K562 (cell line): ENCODE measurements at regions not wholly inside any gene's neighbourhood (a gene's known extent, or its start where the extent isn't known, plus 50 kb on each side); places are given as distances from the start of the nearest gene placed in this dataset.

Experiments used
- CTBP1 ChIP-seq: fragments of 450-650 bp; IDR thresholded peaks from 2 replicates; pipeline ENCODE4 v1.6.1; 2016; ENCODE audit warnings: borderline replicate concordance
- KLF16 ChIP-seq: IDR thresholded peaks from 2 replicates; pipeline ENCODE4 v1.6.1; 2016; ENCODE audit warnings: antibody characterized with exemption
- LEF1 ChIP-seq: fragments of 450-650 bp; IDR thresholded peaks from 2 replicates; pipeline ENCODE4 v1.6.1; 2016; ENCODE audit warnings: mild to moderate bottlenecking
- PHTF2 ChIP-seq: fragments of 250-450 bp; sonication (Bioruptor Pico); IDR thresholded peaks from 2 replicates; pipeline ENCODE4 v1.5.0; 2021; ENCODE audit warnings: mild to moderate bottlenecking
- SMAD4 ChIP-seq: fragments of 250-450 bp; sonication (Bioruptor Pico); conservative IDR thresholded peaks from 2 replicates; pipeline ENCODE4 v1.8.0; 2021; ENCODE audit warnings: inconsistent platforms, mild to moderate bottlenecking, moderate library complexity
- SP1 ChIP-seq: sonication (generic); formaldehyde crosslinking; IDR thresholded peaks from 2 replicates; pipeline ENCODE4 v1.8.1; 2022; ENCODE audit warnings: mild to moderate bottlenecking, missing genetic modification reagents
- ZBTB7A ChIP-seq: IDR thresholded peaks from 2 replicates; pipeline ENCODE4 v1.6.1; 2011; ENCODE audit warnings: low read depth, mild to moderate bottlenecking, low read length, moderate library complexity, borderline replicate concordance; ENCODE audit not compliant: control insufficient read depth
- ZNF311 ChIP-seq: fragments of 250-450 bp; sonication (Bioruptor Pico); IDR thresholded peaks from 2 replicates; pipeline ENCODE4 v1.4.0; 2020; ENCODE audit warnings: mild to moderate bottlenecking, moderate library complexity
- ZNF785 ChIP-seq: fragments of 250-450 bp; sonication (Bioruptor Pico); IDR thresholded peaks from 2 replicates; pipeline ENCODE4 v1.4.0; 2020; ENCODE audit warnings: mild to moderate bottlenecking
- TF ChIP-seq, protein P1 (sequence below): fragments of 450-650 bp; IDR thresholded peaks from 2 replicates; pipeline ENCODE4 v1.6.1; 2016; ENCODE audit warnings: low read depth
- TF ChIP-seq, protein P2 (sequence below), 3 experiments: fragments of 200-800 bp in 1 of 3; sonication (Bioruptor generic) in 1 of 3; sonication (generic) in 1 of 3; formaldehyde crosslinking in 1 of 3; IDR thresholded peaks; 2 replicates each; pipeline versions ENCODE4 v1.6.1 to v1.8.0; 2016 to 2022; ENCODE audit warnings: mild to moderate bottlenecking in 2 of 3, missing compliant biosample characterization in 2 of 3, missing genetic modification characterization in 2 of 3, missing genetic modification reagents in 1 of 3

DNA sequence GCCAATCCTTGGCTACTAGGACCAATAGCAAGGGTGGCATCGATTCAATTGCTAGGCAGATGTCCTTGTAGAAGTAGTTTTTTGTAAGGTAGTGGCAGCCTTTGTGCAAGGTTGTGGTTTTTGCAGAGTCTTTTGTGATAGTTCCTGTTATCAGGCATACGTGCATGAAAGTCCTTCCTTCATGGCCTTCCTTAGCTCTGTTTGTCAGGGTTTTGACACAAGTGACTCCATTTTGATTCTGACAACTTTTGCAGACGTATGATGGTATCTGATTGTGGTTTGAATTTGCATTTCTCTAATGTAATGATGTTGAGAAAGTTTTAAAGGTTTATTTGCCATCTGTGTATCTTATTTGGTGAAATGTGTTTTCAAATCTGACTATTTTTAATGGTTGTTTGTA lies 71.8 kb upstream of the SYPL1 start (continued):
- TF ChIP-seq, protein P1, sequence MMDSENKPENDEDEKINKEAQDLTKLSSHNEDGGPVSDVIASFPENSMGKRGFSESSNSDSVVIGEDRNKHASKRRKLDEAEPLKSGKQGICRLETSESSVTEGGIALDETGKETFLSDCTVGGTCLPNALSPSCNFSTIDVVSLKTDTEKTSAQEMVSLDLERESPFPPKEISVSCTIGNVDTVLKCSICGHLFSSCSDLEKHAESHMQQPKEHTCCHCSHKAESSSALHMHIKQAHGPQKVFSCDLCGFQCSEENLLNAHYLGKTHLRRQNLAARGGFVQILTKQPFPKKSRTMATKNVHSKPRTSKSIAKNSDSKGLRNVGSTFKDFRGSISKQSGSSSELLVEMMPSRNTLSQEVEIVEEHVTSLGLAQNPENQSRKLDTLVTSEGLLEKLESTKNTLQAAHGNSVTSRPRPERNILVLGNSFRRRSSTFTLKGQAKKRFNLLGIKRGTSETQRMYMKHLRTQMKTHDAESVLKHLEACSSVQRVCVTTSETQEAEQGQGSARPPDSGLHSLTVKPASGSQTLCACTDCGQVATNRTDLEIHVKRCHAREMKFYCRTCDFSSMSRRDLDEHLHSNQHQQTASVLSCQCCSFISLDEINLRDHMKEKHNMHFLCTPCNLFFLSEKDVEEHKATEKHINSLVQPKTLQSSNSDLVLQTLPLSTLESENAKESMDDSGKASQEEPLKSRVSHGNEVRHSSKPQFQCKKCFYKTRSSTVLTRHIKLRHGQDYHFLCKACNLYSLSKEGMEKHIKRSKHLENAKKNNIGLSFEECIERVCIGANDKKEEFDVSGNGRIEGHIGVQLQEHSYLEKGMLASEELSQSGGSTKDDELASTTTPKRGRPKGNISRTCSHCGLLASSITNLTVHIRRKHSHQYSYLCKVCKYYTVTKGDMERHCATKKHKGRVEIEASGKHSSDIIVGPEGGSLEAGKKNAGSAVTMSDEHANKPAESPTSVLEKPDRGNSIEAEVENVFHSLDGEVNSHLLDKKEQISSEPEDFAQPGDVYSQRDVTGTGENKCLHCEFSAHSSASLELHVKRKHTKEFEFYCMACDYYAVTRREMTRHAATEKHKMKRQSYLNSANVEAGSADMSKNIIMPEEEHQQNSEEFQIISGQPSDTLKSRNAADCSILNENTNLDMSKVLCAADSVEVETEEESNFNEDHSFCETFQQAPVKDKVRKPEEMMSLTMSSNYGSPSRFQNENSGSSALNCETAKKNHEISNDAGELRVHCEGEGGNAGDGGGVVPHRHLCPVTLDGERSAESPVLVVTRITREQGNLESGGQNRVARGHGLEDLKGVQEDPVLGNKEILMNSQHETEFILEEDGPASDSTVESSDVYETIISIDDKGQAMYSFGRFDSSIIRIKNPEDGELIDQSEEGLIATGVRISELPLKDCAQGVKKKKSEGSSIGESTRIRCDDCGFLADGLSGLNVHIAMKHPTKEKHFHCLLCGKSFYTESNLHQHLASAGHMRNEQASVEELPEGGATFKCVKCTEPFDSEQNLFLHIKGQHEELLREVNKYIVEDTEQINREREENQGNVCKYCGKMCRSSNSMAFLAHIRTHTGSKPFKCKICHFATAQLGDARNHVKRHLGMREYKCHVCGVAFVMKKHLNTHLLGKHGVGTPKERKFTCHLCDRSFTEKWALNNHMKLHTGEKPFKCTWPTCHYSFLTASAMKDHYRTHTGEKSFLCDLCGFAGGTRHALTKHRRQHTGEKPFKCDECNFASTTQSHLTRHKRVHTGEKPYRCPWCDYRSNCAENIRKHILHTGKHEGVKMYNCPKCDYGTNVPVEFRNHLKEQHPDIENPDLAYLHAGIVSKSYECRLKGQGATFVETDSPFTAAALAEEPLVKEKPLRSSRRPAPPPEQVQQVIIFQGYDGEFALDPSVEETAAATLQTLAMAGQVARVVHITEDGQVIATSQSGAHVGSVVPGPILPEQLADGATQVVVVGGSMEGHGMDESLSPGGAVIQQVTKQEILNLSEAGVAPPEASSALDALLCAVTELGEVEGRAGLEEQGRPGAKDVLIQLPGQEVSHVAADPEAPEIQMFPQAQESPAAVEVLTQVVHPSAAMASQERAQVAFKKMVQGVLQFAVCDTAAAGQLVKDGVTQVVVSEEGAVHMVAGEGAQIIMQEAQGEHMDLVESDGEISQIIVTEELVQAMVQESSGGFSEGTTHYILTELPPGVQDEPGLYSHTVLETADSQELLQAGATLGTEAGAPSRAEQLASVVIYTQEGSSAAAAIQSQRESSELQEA = no peak
- TF ChIP-seq, protein P2, sequence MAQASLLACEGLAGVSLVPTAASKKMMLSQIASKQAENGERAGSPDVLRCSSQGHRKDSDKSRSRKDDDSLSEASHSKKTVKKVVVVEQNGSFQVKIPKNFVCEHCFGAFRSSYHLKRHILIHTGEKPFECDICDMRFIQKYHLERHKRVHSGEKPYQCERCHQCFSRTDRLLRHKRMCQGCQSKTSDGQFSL (CRISPR knock-in tag; IDR thresholded peaks at IDR 0.05) = no peak
- TF ChIP-seq, protein P2 (tag; IDR thresholded peaks at IDR 0.05) = 0 out of 4 replicates have a peak, but pooled peaks of 1 of the 2 experiments have one; percentile 70
- no peak for TF ChIP-seq KLF16
- no peak for TF ChIP-seq ZNF311 (CRISPR knock-in tag)
- no peak for TF ChIP-seq ZNF785 (CRISPR knock-in tag)
- no peak for TF ChIP-seq LEF1
- TF ChIP-seq SP1 = no peak
- peak; percentile 51 for TF ChIP-seq SMAD4 (CRISPR knock-in tag)
- TF ChIP-seq ZBTB7A = no peak
- TF ChIP-seq PHTF2 (CRISPR knock-in tag) = peak; percentile 64; the same call in 1 of the 2 replicates
- TF ChIP-seq CTBP1 = no peak
